HCT116 (cell line): ENCODE measurements at regions not wholly inside any gene's neighbourhood (a gene's known extent, or its start where the extent isn't known, plus 50 kb on each side); places are given as distances from the start of the nearest gene placed in this dataset.

Experiments used
- ATAC-seq: fragments of 200-7000 bp; cut with Tn5 transposase; 2 replicates; pipeline ENCODE4 v1.9.1; 2020; ENCODE audit warnings: mild to moderate bottlenecking, moderate library complexity
- BruUV-seq: library from RNA; stranded (reverse); fragments of 400-500 nt; replicated peaks from 2 replicates; lab custom pipeline; 2021; lab: Mats Ljungman, UMichigan
- CTCF ChIA-PET: fragments of 300-600 bp; sonication (Branson Sonifier 250); formaldehyde crosslinking; loops from one replicate; lab custom pipeline; 2021; ENCODE audit warnings: antibody characterized with exemption; lab: Charles Lee
- POLR2A ChIA-PET: fragments of 300-600, 350-600 bp; sonication (Branson Sonifier 250); formaldehyde crosslinking; loops from one replicate; lab custom pipeline; 2021; ENCODE audit warnings: antibody characterized with exemption; lab: Charles Lee
- RAD21 ChIA-PET, 2 experiments: fragments of 300-600 bp; sonication (Branson Sonifier 250); formaldehyde crosslinking; loops; one replicate each; lab custom pipeline; 2023; ENCODE audit warnings: low total read pairs in 2 of 2; ENCODE audit not compliant: uncharacterized antibody in 2 of 2, unreplicated experiment in 2 of 2, low non-redundant PET in 1 of 2; lab: Charles Lee
- DNase-seq: peaks from one replicate; pipeline ENCODE4 v3.0.0-alpha.2; 2010; ENCODE audit warnings: low read depth, low spot score
- H2AFZ ChIP-seq: fragments of 200-600 bp; shearing (Covaris generic), sonication (generic); 2 replicates; pipeline ENCODE4 v1.6.1; 2017; ENCODE audit warnings: low read depth, mixed run types, mixed read lengths, antibody characterized with exemption, low read length; ENCODE audit not compliant: poor library complexity, severe bottlenecking
- H3K27ac ChIP-seq: 2 replicates; pipeline ENCODE4 v1.5.1; 2012; ENCODE audit warnings: low read depth, low read length
- H3K27me3 ChIP-seq: fragments of 200-600 bp; sonication (generic); 2 replicates; pipeline ENCODE4 v1.6.1; 2016; ENCODE audit warnings: mixed run types, low read length, mixed read lengths; ENCODE audit not compliant: insufficient read depth
- H3K36me3 ChIP-seq, 2 experiments: fragments of 200-500 bp in 1 of 2; fragments of 200-600 bp in 1 of 2; sonication (Bioruptor generic) in 1 of 2; sonication (generic) in 1 of 2; 2 replicates each; pipeline versions ENCODE4 v1.5.1 to v1.6.1; 2014 to 2016; ENCODE audit warnings: low read length in 2 of 2, inconsistent platforms in 1 of 2, mixed read lengths in 1 of 2, mixed run types in 1 of 2; ENCODE audit not compliant: insufficient read depth in 2 of 2, control insufficient read depth in 1 of 2
- H3K4me1 ChIP-seq, 2 experiments: fragments of 200-600 bp in 1 of 2; sonication (generic) in 1 of 2; 2 replicates each; pipeline versions ENCODE4 v1.5.1 to v1.6.1; 2012 to 2017; ENCODE audit warnings: low read length in 2 of 2, inconsistent platforms in 1 of 2, mild to moderate bottlenecking in 1 of 2, mixed read lengths in 1 of 2, mixed run types in 1 of 2, moderate library complexity in 1 of 2; ENCODE audit not compliant: insufficient read depth in 2 of 2, control insufficient read depth in 1 of 2
- H3K4me2 ChIP-seq: fragments of 200-600 bp; sonication (generic); 2 replicates; pipeline ENCODE4 v1.6.1; 2017; ENCODE audit warnings: mixed run types, low read length, mixed read lengths
- H3K4me3 ChIP-seq, 2 experiments: fragments of 200-600 bp in 1 of 2; sonication (generic) in 1 of 2; replicated peaks in 1 of 2; 2 replicates each; pipeline ENCODE4 v1.5.1; 2011 to 2016; ENCODE audit warnings: low read length in 2 of 2, control low read depth in 1 of 2, low read depth in 1 of 2, mild to moderate bottlenecking in 1 of 2, mixed read lengths in 1 of 2, mixed run types in 1 of 2
- H3K79me2 ChIP-seq: fragments of 200-600 bp; sonication (generic); 2 replicates; pipeline ENCODE4 v1.6.1; 2017; ENCODE audit warnings: mild to moderate bottlenecking, mixed run types, low read length, moderate library complexity, mixed read lengths; ENCODE audit not compliant: insufficient read depth
- H3K9ac ChIP-seq: fragments of 200-600 bp; sonication (generic); 2 replicates; pipeline ENCODE4 v1.6.1; 2016; ENCODE audit warnings: low read length, mixed read lengths
- H3K9me2 ChIP-seq: fragments of 200-600 bp; sonication (generic), shearing (Covaris generic); 2 replicates; pipeline ENCODE4 v1.6.1; 2017; ENCODE audit warnings: mixed run types, mild to moderate bottlenecking, moderate library complexity; ENCODE audit not compliant: insufficient read depth
- H3K9me3 ChIP-seq, 2 experiments: fragments of 200-500 bp in 1 of 2; fragments of 200-600 bp in 1 of 2; sonication (Bioruptor generic) in 1 of 2; sonication (generic) in 1 of 2; 2 replicates each; pipeline ENCODE4 v1.6.1; 2014 to 2017; ENCODE audit warnings: low read length in 2 of 2, mixed read lengths in 2 of 2, inconsistent platforms in 1 of 2, low read depth in 1 of 2, mild to moderate bottlenecking in 1 of 2, mixed run types in 1 of 2, moderate library complexity in 1 of 2; ENCODE audit not compliant: control insufficient read depth in 1 of 2, insufficient read depth in 1 of 2
- H4K20me1 ChIP-seq: fragments of 200-600 bp; sonication (generic), shearing (Covaris generic); 2 replicates; pipeline ENCODE4 v1.6.1; 2017; ENCODE audit warnings: mixed run types, mild to moderate bottlenecking, moderate library complexity; ENCODE audit not compliant: insufficient read depth
- EZH2 ChIP-seq: fragments of 200-600 bp; sonication (generic); IDR thresholded peaks from 2 replicates; pipeline ENCODE4 v1.6.1; 2017; ENCODE audit warnings: antibody characterized with exemption, mixed run types
- JUND ChIP-seq: IDR thresholded peaks from 2 replicates; pipeline ENCODE4 v1.6.1; 2012
- RAD21 ChIP-seq: IDR thresholded peaks from 2 replicates; pipeline ENCODE4 v1.6.1; 2012; ENCODE audit warnings: low read depth, mild to moderate bottlenecking
- SP1 ChIP-seq: IDR thresholded peaks from 2 replicates; pipeline ENCODE4 v1.6.1; 2012; ENCODE audit warnings: low read depth
- TCF7L2 ChIP-seq: IDR thresholded peaks from 2 replicates; pipeline ENCODE4 v1.7.0; 2011; ENCODE audit warnings: borderline replicate concordance, inconsistent platforms; ENCODE audit not compliant: insufficient read depth, insufficient read length; ENCODE audit errors: extremely low read depth
- YY1 ChIP-seq: IDR thresholded peaks from 2 replicates; pipeline ENCODE4 v1.6.1; 2011; ENCODE audit warnings: low read length, low read depth, moderate library complexity, mild to moderate bottlenecking; ENCODE audit not compliant: insufficient replicate concordance; ENCODE audit errors: extremely low read depth
- ZFX ChIP-seq: fragments of 450-650 bp; IDR thresholded peaks from 2 replicates; pipeline ENCODE4 v1.6.1; 2017
- ZNF274 ChIP-seq: fragments of 200-500 bp; sonication (Bioruptor generic); IDR thresholded peaks from 2 replicates; pipeline ENCODE4 v1.6.1; 2014; ENCODE audit warnings: mild to moderate bottlenecking, low read depth, low read length, inconsistent platforms
- intact Hi-C: fragments of 100-400 bp; cut with micrococcal nuclease; formaldehyde crosslinking; loops from 2 replicates; pipeline ENCODE4 v1.10.0; 2022
- TF ChIP-seq, protein P1 (sequence below): IDR thresholded peaks from 2 replicates; pipeline ENCODE4 v1.6.1; 2012
- TF ChIP-seq, protein P2 (sequence below), 3 experiments: fragments of 200-600 bp in 1 of 3; sonication (generic) in 1 of 3; IDR thresholded peaks in 2 of 3; conservative IDR thresholded peaks in 1 of 3; 2 replicates each; pipeline ENCODE4 v1.5.1; 2012 to 2017; ENCODE audit warnings: low read depth in 2 of 3, low read length in 2 of 3, antibody characterized with exemption in 1 of 3, borderline replicate concordance in 1 of 3, control low read depth in 1 of 3, mild to moderate bottlenecking in 1 of 3, mixed read lengths in 1 of 3, mixed run types in 1 of 3, moderate library complexity in 1 of 3; ENCODE audit not compliant: insufficient read depth in 1 of 3

DNA sequence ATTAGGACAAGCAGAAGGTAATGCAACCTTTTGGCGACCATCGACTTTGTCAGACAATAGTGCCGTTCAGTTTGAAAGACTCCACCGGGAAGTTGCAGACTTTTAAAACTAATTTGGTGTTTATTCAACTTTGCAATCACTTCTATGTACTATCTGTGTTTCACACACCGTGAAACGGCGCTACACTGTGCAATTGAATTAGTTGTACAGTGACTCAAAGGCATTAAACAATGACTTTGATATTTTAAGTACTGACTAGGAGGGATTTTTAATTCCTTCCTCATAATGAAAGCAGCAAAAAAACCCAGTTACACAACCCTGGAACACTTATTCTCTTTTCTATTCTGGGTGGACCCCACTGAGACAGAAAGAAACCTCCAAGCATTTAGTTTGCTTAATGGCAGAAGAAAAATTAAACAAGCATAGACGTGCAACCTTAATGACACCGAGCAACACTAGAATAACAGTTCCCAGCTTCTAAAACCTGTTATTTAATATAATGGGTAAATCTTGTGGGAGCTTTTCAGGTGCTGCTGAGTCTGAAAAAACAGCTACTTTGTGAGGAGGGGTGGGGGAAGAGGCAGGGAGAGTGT, 176.8 kb downstream of the LMO4 start:
- H3K27me3 ChIP-seq, result no peaks in the 10 kb centered on the region
- H3K4me3 ChIP-seq, result no peak overlapping the region
- CTCF ChIA-PET, result no interaction called here
- H3K9me3 ChIP-seq, result no peaks in the 10 kb centered on the region
- no peaks in the 10 kb centered on the region for H3K4me1 ChIP-seq
- H3K79me2 ChIP-seq, result no peaks in the 10 kb centered on the region
- H3K4me2 ChIP-seq, result no peak overlapping the region
- H3K9me2 ChIP-seq, result no peaks in the 10 kb centered on the region
- intact Hi-C loops, result no loop called here
- RAD21 ChIA-PET, result no interaction called here
- no TSS peak for BruUV-seq
- POLR2A ChIA-PET, result no interaction called here
- no peak overlapping the region for H3K27ac ChIP-seq
- no peak overlapping the region for H3K9ac ChIP-seq
- no peaks in the 10 kb centered on the region for H3K36me3 ChIP-seq
- DNase-seq, result no peak
- ATAC-seq, result no peak
- H4K20me1 ChIP-seq, result no peaks in the 10 kb centered on the region
- H2AFZ ChIP-seq, result no peak overlapping the region
- TF ChIP-seq, protein P1, sequence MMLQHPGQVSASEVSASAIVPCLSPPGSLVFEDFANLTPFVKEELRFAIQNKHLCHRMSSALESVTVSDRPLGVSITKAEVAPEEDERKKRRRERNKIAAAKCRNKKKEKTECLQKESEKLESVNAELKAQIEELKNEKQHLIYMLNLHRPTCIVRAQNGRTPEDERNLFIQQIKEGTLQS, result no peak
- TF ChIP-seq TCF7L2 (no peak), ZFX (no peak), RAD21 (no peak), EZH2 (no peak), SP1 (no peak), JUND (no peak), YY1 (no peak), ZNF274 (no peak)
- TF ChIP-seq, protein P2, sequence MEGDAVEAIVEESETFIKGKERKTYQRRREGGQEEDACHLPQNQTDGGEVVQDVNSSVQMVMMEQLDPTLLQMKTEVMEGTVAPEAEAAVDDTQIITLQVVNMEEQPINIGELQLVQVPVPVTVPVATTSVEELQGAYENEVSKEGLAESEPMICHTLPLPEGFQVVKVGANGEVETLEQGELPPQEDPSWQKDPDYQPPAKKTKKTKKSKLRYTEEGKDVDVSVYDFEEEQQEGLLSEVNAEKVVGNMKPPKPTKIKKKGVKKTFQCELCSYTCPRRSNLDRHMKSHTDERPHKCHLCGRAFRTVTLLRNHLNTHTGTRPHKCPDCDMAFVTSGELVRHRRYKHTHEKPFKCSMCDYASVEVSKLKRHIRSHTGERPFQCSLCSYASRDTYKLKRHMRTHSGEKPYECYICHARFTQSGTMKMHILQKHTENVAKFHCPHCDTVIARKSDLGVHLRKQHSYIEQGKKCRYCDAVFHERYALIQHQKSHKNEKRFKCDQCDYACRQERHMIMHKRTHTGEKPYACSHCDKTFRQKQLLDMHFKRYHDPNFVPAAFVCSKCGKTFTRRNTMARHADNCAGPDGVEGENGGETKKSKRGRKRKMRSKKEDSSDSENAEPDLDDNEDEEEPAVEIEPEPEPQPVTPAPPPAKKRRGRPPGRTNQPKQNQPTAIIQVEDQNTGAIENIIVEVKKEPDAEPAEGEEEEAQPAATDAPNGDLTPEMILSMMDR (IDR thresholded peaks at IDR 0.05 in 2 of 3, conservative IDR thresholded peaks at IDR 0.05 in 1 of 3; ENCODE audit: borderline replicate concordance in 1 of 3, insufficient read depth in 1 of 3, low read depth in 2 of 3, low read length in 2 of 3), result no peak
